B cell (primary cell): ENCODE measurements at regions not wholly inside any gene's neighbourhood (a gene's known extent, or its start where the extent isn't known, plus 50 kb on each side); places are given as distances from the start of the nearest gene placed in this dataset.

ENCODE experiments used
- EZH2 ChIP-seq: IDR thresholded peaks from 2 replicates; pipeline ENCODE4 v1.6.1; 2012; ENCODE audit warnings: borderline replicate concordance, low read depth, mild to moderate bottlenecking, moderate library complexity, low read length; ENCODE audit not compliant: insufficient read depth, poor library complexity, severe bottlenecking
- TF ChIP-seq, protein P1 (sequence below): fragments of 200-600 bp; IDR thresholded peaks from one replicate; pipeline ENCODE4 v1.8.0; 2022; ENCODE audit warnings: antibody characterized with exemption, mild to moderate bottlenecking

DNA sequence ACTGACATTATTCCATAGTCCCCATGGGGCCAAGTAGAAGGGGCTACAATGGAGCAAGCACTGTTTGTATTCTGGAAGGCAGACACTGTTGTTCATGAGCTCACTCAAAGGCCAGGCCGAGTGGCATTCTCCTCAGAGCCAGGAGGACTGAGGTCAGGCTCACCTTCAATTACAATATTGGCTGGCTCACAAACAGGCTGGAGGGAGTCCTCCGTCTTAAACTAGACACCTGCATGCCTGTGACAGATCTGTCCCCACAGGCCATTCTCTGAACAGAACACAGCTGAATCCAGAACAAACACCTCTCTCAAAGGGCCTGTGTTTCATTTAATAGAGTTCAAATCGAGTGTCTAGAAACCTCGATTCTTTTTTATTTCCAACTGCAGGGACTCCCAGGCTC is 347.4 kb upstream of the PPP2R3A start:
- TF ChIP-seq, protein P1, sequence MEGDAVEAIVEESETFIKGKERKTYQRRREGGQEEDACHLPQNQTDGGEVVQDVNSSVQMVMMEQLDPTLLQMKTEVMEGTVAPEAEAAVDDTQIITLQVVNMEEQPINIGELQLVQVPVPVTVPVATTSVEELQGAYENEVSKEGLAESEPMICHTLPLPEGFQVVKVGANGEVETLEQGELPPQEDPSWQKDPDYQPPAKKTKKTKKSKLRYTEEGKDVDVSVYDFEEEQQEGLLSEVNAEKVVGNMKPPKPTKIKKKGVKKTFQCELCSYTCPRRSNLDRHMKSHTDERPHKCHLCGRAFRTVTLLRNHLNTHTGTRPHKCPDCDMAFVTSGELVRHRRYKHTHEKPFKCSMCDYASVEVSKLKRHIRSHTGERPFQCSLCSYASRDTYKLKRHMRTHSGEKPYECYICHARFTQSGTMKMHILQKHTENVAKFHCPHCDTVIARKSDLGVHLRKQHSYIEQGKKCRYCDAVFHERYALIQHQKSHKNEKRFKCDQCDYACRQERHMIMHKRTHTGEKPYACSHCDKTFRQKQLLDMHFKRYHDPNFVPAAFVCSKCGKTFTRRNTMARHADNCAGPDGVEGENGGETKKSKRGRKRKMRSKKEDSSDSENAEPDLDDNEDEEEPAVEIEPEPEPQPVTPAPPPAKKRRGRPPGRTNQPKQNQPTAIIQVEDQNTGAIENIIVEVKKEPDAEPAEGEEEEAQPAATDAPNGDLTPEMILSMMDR: no peak
- no peak for TF ChIP-seq EZH2
